Osteocyte (in vitro differentiated cells): ENCODE measurements at regions not wholly inside any gene's neighbourhood (a gene's known extent, or its start where the extent isn't known, plus 50 kb on each side); places are given as distances from the start of the nearest gene placed in this dataset.

Source experiments
- DNase-seq: peaks from one replicate; pipeline ENCODE4 v3.0.0; 2021; ENCODE audit warnings: mixed read lengths; ENCODE audit not compliant: unreplicated experiment; ENCODE audit errors: extremely low spot score
- H3K27ac Mint-ChIP-seq: one replicate; pipeline ENCODE4 v1.8.0; 2021; ENCODE audit warnings: mild to moderate bottlenecking, mixed read lengths; ENCODE audit not compliant: unreplicated experiment
- H3K27me3 Mint-ChIP-seq: one replicate; pipeline ENCODE4 v1.8.0; 2021; ENCODE audit warnings: mixed read lengths; ENCODE audit not compliant: unreplicated experiment
- H3K36me3 Mint-ChIP-seq: one replicate; pipeline ENCODE4 v1.8.0; 2021; ENCODE audit warnings: mixed read lengths; ENCODE audit not compliant: unreplicated experiment
- H3K4me1 Mint-ChIP-seq: one replicate; pipeline ENCODE4 v1.8.0; 2021; ENCODE audit warnings: mixed read lengths; ENCODE audit not compliant: unreplicated experiment
- H3K4me3 Mint-ChIP-seq: one replicate; pipeline ENCODE4 v1.8.0; 2021; ENCODE audit warnings: mild to moderate bottlenecking, moderate library complexity, mixed read lengths; ENCODE audit not compliant: unreplicated experiment
- H3K9me3 Mint-ChIP-seq: one replicate; pipeline ENCODE4 v1.8.0; 2021; ENCODE audit warnings: mixed read lengths; ENCODE audit not compliant: unreplicated experiment
- CTCF ChIP-seq: fragments of 200-600 bp; sonication (generic); IDR thresholded peaks from 2 replicates; pipeline ENCODE4 v1.5.0; 2021; ENCODE audit warnings: antibody characterized with exemption, mild to moderate bottlenecking, moderate library complexity

- DNase-seq, result no peak
- Mint-ChIP-seq H3K27me3 (no peaks in the 10 kb centered on the region), H3K9me3 (peaks cover 4% of the 10 kb centered on the region), H3K36me3 (peaks cover 2% of the 10 kb centered on the region), H3K27ac (no peak overlapping the region), H3K4me1 (peaks cover 23% of the 10 kb centered on the region), H3K4me3 (no peak overlapping the region)
- no peak for TF ChIP-seq CTCF
These were observed 98.7 kb upstream of the PLXNC1 start for GRCh38 chr12:94049718-94050117.

- no peak overlapping the region for H3K27ac Mint-ChIP-seq
- H3K36me3 Mint-ChIP-seq, result peaks cover 2% of the 10 kb centered on the region
- DNase-seq, result no peak
- no peak overlapping the region for H3K4me3 Mint-ChIP-seq
- H3K4me1 Mint-ChIP-seq, result peaks cover 28% of the 10 kb centered on the region
- no peaks in the 10 kb centered on the region for H3K27me3 Mint-ChIP-seq
- TF ChIP-seq CTCF, result no peak
- peaks cover 10% of the 10 kb centered on the region for H3K9me3 Mint-ChIP-seq
These were observed 94.7 kb upstream of the PLXNC1 start for GRCh38 chr12:94053676-94054075.

DNA sequence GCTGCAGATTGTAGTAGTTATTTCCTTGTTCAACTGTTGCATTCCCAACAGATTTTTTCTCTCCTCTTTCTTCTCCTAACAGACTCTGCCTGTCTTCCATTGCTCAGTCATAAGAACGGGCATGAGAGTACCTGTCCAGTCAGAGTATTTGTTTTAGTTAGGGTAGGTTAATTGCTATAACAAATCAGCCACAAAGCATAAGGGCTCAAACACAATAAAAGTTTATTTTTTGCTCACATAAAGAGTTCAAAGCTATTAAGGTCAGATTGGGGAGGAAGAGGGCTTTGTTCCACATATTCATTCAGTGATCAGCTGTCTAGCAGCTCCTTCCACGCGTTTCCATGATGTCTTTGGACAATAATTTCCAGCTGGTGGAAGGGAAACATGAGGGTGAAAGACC is 92.8 kb upstream of the PLXNC1 start:
- no peak for TF ChIP-seq CTCF
- peaks cover 30% of the 10 kb centered on the region for H3K4me1 Mint-ChIP-seq
- peaks cover 10% of the 10 kb centered on the region for H3K9me3 Mint-ChIP-seq
- no peak for DNase-seq
- no peak overlapping the region for H3K27ac Mint-ChIP-seq
- peaks cover 2% of the 10 kb centered on the region for H3K36me3 Mint-ChIP-seq
- no peak overlapping the region for H3K4me3 Mint-ChIP-seq
- no peaks in the 10 kb centered on the region for H3K27me3 Mint-ChIP-seq

DNA sequence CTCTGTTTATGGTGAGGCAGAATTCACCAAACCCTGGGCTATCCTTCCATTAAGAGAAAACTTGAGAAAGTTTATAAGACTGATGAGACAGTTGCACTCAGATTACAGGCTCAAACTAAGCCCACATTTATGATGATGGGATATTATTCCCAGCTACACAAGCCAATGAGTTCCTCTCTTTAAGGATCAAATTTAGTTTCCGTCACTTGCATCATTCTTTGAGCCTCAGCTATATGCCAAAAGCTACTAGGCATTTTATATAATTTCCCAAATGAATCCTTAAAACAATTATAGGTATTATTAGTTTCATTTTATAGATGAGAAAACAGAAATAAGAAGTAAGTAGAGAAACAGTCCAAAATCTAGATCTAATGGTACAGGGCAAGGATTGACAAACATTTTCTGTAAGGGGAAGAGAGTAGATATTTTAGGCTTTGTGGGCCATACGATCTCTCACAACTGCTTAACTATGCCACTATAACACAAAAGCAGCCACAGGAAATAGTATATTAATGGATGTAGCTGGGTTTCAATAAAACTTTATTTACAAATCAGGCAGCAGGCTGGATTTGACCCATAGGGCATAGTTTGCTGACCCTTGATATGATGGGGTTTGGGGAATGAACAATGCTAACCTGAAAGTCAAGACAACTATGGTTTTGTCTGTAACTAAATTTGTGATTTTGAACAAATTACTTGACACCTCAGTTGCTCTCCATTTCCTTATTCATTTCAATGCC is 91.8 kb upstream of the PLXNC1 start:
- Mint-ChIP-seq H3K36me3 (no peaks in the 10 kb centered on the region), H3K27ac (no peak overlapping the region), H3K27me3 (no peaks in the 10 kb centered on the region), H3K9me3 (peaks cover 6% of the 10 kb centered on the region), H3K4me3 (no peak overlapping the region), H3K4me1 (peaks cover 32% of the 10 kb centered on the region)
- no peak for TF ChIP-seq CTCF
- no peak for DNase-seq

GRCh38 chr12:94057262-94058151 is 90.9 kb upstream of the PLXNC1 start:
- Mint-ChIP-seq H3K4me1 (peaks cover 40% of the 10 kb centered on the region), H3K36me3 (no peaks in the 10 kb centered on the region), H3K27ac (peak overlapping the region; percentile 72), H3K9me3 (peaks cover 6% of the 10 kb centered on the region), H3K27me3 (no peaks in the 10 kb centered on the region), H3K4me3 (no peak overlapping the region)
- DNase-seq, result no peak
- no peak for TF ChIP-seq CTCF
